ENCODE measurements at regions not wholly inside any gene's neighbourhood (a gene's known extent, or its start where the extent isn't known, plus 50 kb on each side); places are given as distances from the start of the nearest gene placed in this dataset.

DNA sequence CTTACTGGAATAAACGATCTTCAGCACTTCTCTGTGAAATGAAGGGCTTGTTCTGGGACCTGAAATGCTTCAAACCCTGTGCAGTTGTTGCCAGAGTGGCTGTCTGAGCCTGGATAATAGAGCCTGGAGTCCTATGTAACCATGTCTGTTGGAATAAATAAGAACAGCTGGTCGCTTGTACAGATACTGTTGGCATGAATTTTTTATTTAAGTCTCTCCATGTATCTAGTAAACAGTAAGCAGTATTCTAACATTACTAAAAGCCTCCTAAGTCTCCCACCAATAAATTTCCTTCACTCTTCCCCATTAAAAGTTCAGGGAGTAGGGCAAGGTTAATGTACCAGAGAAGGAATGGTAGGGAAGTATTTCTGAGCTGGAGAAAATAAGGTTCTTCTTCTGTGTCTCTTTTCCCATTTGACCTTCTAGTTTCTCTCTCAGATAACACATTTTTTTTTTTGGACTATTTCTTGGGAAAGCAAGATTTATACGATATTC is 227.5 kb downstream of the PRL start:
- TF ChIP-seq EZH2 (IDR thresholded peaks at IDR 0.05; ENCODE audit: borderline replicate concordance, low read depth, low read length, severe bottlenecking) (no peak), CTCF (IDR thresholded peaks at IDR 0.05; ENCODE audit: borderline replicate concordance, extremely low read depth, low read length, poor library complexity, severe bottlenecking) (no peak)
